ENCODE measurements at regions not wholly inside any gene's neighbourhood (a gene's known extent, or its start where the extent isn't known, plus 50 kb on each side); places are given as distances from the start of the nearest gene placed in this dataset.

DNA sequence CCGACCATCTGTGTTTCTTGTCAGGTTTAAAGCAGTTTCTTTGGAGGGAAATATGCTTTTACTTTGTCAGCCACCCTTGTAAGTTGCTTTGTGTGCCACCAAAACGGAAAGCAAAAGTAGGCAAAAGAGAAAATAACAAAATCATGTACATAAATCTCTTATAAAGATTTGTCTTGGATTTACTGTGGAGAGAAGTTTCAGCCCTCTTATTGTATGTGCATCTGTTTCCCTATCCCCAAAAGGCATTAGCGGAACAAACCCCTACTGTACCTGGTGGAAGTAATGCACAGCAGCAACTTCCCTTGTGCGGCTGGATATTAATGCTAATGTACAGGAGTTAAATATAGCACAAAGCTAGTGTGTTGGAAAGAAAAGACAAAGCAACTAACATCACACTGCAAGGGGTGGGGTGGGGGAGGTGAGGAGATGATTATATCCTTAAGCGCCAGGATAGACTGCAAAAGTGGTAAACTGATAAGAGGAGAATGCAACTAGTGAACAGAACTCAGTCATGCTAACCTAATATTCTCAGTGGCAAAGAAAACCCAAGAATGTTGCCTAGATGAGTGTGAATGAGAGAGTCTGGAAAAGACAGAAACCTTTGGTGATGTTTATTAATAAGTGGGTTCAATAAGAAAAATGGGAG lies 396.5 kb upstream of the MEF2C start:
- TF ChIP-seq POLR2AphosphoS5 (IDR thresholded peaks at IDR 0.05; ENCODE audit: low read depth, low read length), result no peak
- no peak for TF ChIP-seq TAF1 (IDR thresholded peaks at IDR 0.05; ENCODE audit: borderline replicate concordance, low read depth, low read length)
- TF ChIP-seq POLR2A (IDR thresholded peaks at IDR 0.05; ENCODE audit: low read depth, low read length), result no peak

Data from GM12892 (cell line).